Lung (tissue), 11 donors: ENCODE measurements at regions not wholly inside any gene's neighbourhood (a gene's known extent, or its start where the extent isn't known, plus 50 kb on each side); places are given as distances from the start of the nearest gene placed in this dataset.

Source experiments
- ATAC-seq: fragments of 200-7000 bp; cut with Tn5 transposase; one replicate; pipeline ENCODE4 v1.9.1; 2020; ENCODE audit warnings: moderate number of reproducible peaks; ENCODE audit not compliant: insufficient read depth, low FRiP score
- DNase-seq, 3 donors: peaks; one replicate each; pipeline ENCODE4 v3.0.0-alpha.2; 2013 to 2017
- H3K27ac ChIP-seq, 2 donors: one replicate each; pipeline ENCODE4 v1.5.1; 2013; ENCODE audit warnings: mild to moderate bottlenecking in 2 of 2, moderate library complexity in 2 of 2, control low read depth in 1 of 2, inconsistent platforms in 1 of 2, low read depth in 1 of 2, low read length in 1 of 2
- H3K27me3 ChIP-seq, 3 donors: one replicate each; pipeline ENCODE4 v1.5.1; 2013; ENCODE audit warnings: low read length in 2 of 3; ENCODE audit not compliant: control insufficient read depth in 3 of 3, insufficient read depth in 3 of 3
- H3K36me3 ChIP-seq, 4 donors: one replicate each; pipeline ENCODE4 v1.5.1; 2013; ENCODE audit warnings: low read length in 4 of 4, mild to moderate bottlenecking in 1 of 4, moderate library complexity in 1 of 4; ENCODE audit not compliant: control insufficient read depth in 4 of 4, insufficient read depth in 4 of 4
- H3K4me1 ChIP-seq, 5 donors: one replicate each; pipeline ENCODE4 v1.5.1; 2013; ENCODE audit warnings: low read length in 5 of 5, mild to moderate bottlenecking in 2 of 5, moderate library complexity in 1 of 5; ENCODE audit not compliant: control insufficient read depth in 5 of 5, insufficient read depth in 5 of 5
- H3K4me3 ChIP-seq: one replicate; pipeline ENCODE4 v1.5.1; 2013; ENCODE audit warnings: mild to moderate bottlenecking, control low read depth, moderate library complexity
- H3K9ac ChIP-seq, 2 donors: one replicate each; pipeline ENCODE4 v1.5.1; 2013; ENCODE audit warnings: low read length in 2 of 2, control low read depth in 1 of 2; ENCODE audit not compliant: insufficient read depth in 1 of 2
- H3K9me3 ChIP-seq, 4 donors: one replicate each; pipeline ENCODE4 v1.5.1; 2013; ENCODE audit warnings: low read length in 3 of 4, mild to moderate bottlenecking in 1 of 4, moderate library complexity in 1 of 4; ENCODE audit not compliant: control insufficient read depth in 4 of 4, insufficient read depth in 3 of 4
- WGBS, 2 donors: extraction: QIAGEN DNeasy Blood & Tissue Kit; methylation state at CpG; one replicate each; pipeline ENCODE4 v1.1.7; 2013; 5-methylcytosine and 5-hydroxymethylcytosine counted together
- TF ChIP-seq, protein P1 (sequence below): IDR thresholded peaks from 2 replicates; pipeline ENCODE4 v1.5.1; 2012; ENCODE audit warnings: mild to moderate bottlenecking; ENCODE audit errors: control extremely low read depth, extremely low read depth
- donor health status: control.
- donor health status: control.
- donor health status: Bipolar disorder and iron deficiency.
- donor health status: healthy.
- donor health status: DM: yes; HTN: yes; CAD: no.

DNA sequence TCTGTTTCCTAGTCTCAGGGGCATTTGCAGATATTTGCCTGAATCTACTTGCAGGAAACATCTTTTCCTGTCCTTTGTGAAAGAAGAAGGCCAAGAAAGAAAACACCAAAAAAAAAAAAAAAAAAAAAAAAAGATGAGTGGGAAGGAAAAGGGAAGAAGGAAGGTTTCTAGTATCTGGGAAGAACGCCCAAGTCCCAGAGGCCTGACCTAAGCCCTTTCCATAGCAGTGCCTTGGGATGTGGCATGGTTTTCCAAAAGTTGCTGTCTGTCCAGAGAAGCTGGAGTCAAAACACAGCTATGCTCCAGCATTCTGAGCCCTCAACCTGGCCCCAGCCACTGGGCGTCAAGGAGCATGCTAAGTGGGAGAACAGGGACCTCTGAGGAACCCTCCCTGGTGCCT, 123.5 kb downstream of the INHBB start:
- Histone ChIP-seq H3K4me3 (no peak overlapping the region), H3K36me3 (no peaks in the 10 kb centered on the region), H3K9me3 (peaks cover 0 to 8% (median 2%) of the 10 kb centered on the region in 4 donors), H3K27ac (peak overlapping the region; percentile 46 to 91), H3K9ac (no peak overlapping the region), H3K27me3 (no peaks in the 10 kb centered on the region), H3K4me1 (peaks cover 6 to 32% (median 15%) of the 10 kb centered on the region in 5 donors)
- TF ChIP-seq, protein P1, sequence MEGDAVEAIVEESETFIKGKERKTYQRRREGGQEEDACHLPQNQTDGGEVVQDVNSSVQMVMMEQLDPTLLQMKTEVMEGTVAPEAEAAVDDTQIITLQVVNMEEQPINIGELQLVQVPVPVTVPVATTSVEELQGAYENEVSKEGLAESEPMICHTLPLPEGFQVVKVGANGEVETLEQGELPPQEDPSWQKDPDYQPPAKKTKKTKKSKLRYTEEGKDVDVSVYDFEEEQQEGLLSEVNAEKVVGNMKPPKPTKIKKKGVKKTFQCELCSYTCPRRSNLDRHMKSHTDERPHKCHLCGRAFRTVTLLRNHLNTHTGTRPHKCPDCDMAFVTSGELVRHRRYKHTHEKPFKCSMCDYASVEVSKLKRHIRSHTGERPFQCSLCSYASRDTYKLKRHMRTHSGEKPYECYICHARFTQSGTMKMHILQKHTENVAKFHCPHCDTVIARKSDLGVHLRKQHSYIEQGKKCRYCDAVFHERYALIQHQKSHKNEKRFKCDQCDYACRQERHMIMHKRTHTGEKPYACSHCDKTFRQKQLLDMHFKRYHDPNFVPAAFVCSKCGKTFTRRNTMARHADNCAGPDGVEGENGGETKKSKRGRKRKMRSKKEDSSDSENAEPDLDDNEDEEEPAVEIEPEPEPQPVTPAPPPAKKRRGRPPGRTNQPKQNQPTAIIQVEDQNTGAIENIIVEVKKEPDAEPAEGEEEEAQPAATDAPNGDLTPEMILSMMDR, result no peak
- peak in 2 of 3 donors; percentile 47 to 50 for DNase-seq
- no peak for ATAC-seq
- 54 to 68% methylated on average over 2 of the region's 2 CpGs for WGBS, 2 donors

DNA sequence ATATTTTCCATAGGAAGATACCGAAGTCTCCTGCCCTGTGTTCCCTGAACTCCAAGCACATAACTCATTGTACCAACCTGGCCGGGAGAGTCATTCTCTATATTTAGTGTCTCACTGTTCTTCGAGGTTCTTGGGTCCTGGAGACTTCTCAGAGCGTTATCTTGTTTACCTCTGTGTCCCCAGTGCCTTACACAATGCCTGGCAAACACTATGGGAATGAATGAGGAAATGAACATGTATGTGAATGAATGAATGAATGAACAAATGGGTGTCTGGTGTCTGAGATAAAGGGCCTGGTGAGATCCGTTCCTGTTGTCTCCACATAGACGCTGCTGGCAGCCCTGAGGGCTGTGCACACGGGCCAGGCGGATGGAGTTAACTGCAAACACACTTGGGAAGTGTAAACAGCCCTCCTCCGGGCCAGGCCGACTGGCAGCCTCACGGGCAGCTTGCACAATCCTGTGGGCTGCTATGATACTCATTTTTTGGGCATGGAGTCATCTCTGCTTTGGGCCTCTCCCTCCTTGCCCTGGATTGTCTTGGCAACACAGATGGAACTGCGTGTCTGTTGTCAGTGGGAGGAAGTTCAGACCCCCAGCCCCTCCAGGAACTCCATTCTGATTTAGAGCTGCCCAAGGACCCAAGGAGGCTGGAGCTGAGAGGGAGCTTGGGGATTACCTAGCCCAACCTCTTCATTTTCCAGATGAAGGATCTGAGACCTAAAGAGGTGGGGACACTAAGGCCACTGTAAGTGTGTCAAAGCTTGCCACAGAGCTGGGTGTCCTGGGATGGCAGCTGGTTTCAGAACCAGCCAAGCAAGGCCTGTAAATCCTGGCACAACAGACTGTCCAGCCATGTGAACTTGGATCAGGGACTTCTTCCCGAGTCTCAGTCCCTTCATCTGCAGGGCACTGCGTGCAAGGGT, 124.4 kb downstream of the INHBB start:
- H3K36me3 ChIP-seq, result no peaks in the 10 kb centered on the region
- ATAC-seq (peak; percentile 88), DNase-seq (peak; percentile 89 to 96 (median 91))
- TF ChIP-seq, protein P1, result no peak
- 29 to 42% methylated on average over 14 of the region's 14 CpGs for WGBS, 2 donors
- peaks cover 0 to 8% (median 2%) of the 10 kb centered on the region in 4 donors for H3K9me3 ChIP-seq
- peak overlapping the region in 1 of 2 donors; percentile 61 for H3K9ac ChIP-seq
- no peaks in the 10 kb centered on the region for H3K27me3 ChIP-seq
- peak overlapping the region in 1 of 2 donors; percentile 93 for H3K27ac ChIP-seq
- H3K4me1 ChIP-seq, result peaks cover 6 to 32% (median 15%) of the 10 kb centered on the region in 5 donors
- no peak overlapping the region for H3K4me3 ChIP-seq

- H3K9ac ChIP-seq, result no peak overlapping the region
- ATAC-seq (no peak), DNase-seq (no peak)
- TF ChIP-seq, protein P1, result no peak
- H3K4me3 ChIP-seq, result no peak overlapping the region
- H3K27me3 ChIP-seq, result no peaks in the 10 kb centered on the region
- 82 to 96% methylated on average over 5 of the region's 5 CpGs for WGBS, 2 donors
- peaks cover 6 to 28% (median 15%) of the 10 kb centered on the region in 5 donors for H3K4me1 ChIP-seq
- peaks cover 0 to 8% (median 2%) of the 10 kb centered on the region in 4 donors for H3K9me3 ChIP-seq
- H3K27ac ChIP-seq, result peak overlapping the region in 1 of 2 donors; percentile 93
- no peaks in the 10 kb centered on the region for H3K36me3 ChIP-seq
Observed at GRCh38 chr2:120471166-120471565, 125.2 kb downstream of the INHBB start.
